NCI-H82 treated with DMSO at 0.1 percent for 48 hours (cell line): ENCODE measurements at regions not wholly inside any gene's neighbourhood (a gene's known extent, or its start where the extent isn't known, plus 50 kb on each side); places are given as distances from the start of the nearest gene placed in this dataset.
"Not testable (repeated sequence)": the region's sequence is repeated elsewhere in the genome, so short reads cannot be mapped to it uniquely, and the experiment has no call there.

Experiments used
- DNase-seq: peaks from one replicate; lab custom pipeline; 2025; ENCODE audit not compliant: unreplicated experiment; lab: John Stamatoyannopoulos, UW

DNA sequence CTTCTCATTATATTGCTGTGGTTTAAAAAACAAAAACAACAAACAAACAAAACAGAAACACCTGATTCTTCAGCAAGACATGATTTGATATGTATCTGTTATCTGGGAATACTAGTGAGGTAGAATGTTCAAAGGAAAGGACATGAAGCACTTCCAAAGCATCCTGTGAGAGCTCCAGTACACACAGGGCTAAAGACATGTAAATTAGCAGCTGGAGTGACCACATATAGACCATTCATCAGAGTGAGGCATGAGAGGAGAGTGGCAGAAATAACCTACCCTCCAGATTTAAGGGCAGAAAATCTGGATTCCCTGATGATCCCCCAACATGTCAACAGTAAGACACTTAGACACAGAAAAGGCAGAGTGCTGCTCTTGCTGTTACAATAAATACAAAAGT is 260.5 kb upstream of the CHRM3 start:
- no peak for DNase-seq

GRCh38 chr1:239125027-239125426 is 261.3 kb upstream of the CHRM3 start:
- DNase-seq: no peak

DNA sequence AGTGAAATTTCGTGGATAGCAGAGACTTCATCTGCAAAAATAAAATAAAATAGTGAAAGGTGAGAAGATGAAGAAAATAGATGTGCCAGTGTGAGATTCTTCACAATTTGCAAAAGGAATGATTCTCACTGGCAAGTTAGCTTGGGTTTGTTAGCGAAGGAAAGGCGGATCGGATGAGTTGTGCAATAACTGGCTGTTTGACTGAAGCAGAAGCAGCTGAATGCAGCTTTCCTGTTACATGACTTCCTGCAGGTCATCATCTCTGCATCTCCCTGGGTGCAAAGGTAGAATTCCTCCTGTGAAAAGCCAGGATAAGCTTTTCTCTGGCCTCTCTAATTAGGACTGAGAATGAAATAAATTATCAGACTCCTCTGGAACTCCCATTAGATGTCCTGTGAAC is 263.1 kb upstream of the CHRM3 start:
- no peak for DNase-seq

GRCh38 chr1:239112101-239112935 is 274.1 kb upstream of the CHRM3 start:
- no peak for DNase-seq

DNA sequence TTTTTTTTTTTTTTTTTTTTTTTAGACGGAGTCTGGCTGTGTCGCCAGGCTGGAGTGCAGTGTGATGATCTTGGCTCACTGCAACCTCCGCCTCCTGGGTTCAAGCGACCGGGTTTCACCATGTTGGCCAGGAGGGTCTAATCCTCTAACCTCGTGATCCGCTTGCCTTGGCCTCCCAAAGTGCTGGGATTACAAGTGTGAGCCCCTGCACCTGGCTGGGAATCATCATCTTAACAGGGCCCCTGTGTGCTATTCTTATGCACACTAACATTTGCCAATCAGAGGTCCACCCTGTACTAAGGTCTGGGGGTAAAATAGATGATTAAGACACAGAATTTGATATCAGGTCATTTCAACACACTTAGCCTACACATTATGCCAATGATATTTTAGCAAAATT is 278.7 kb upstream of the CHRM3 start:
- DNase-seq: no peak

GRCh38 chr1:239106689-239107088 is 279.7 kb upstream of the CHRM3 start:
- not testable (repeated sequence) for DNase-seq

DNA sequence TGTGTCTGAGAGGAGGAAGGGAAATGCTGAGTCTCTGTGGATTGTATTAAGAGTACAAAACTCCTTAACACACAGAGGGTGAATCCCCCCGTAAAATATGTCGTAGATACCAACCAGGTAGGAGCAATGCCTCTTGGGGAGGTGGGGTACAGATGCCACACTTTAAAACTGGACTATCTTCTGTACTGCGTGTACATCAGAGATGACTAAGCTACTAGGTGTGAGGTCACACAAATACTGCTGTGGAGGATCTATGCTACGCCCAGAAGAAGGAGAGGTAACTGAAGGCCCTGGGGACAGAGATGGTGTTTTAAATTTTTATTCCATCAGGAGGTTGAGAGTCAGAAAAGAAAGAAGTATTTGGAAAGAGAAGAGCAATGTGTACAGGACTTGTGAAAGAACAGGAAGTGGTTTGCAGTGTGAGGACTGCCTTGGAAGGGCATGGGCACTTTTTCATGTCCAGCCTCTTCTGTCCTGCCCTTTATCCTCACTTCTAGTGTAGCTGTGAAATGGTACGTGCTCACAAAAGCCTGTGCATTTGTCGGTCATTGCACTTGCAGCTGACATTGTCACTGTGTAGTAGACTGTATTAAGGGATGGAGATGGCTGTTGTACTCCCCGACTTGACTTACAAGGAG is 287.8 kb upstream of the CHRM3 start:
- no peak for DNase-seq

DNA sequence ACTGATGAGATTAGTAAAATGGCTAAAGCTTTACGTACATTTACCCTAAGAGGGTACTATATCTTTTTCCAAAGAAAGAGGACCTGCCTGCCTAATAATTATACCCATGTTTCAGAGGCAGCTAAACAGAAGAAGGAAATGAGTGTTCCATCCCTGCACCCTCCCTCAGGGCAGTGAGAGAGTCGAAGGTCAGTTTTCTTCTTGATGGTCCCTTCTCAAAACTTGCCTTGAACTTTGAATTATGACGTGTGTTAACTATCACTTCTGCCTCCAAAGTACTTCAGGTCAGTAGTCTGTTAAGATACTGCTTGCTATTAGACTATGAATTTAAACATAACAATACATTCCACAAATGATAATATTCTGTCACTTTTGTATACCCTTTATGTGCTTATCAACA is 294.8 kb upstream of the CHRM3 start:
- DNase-seq: no peak

DNA sequence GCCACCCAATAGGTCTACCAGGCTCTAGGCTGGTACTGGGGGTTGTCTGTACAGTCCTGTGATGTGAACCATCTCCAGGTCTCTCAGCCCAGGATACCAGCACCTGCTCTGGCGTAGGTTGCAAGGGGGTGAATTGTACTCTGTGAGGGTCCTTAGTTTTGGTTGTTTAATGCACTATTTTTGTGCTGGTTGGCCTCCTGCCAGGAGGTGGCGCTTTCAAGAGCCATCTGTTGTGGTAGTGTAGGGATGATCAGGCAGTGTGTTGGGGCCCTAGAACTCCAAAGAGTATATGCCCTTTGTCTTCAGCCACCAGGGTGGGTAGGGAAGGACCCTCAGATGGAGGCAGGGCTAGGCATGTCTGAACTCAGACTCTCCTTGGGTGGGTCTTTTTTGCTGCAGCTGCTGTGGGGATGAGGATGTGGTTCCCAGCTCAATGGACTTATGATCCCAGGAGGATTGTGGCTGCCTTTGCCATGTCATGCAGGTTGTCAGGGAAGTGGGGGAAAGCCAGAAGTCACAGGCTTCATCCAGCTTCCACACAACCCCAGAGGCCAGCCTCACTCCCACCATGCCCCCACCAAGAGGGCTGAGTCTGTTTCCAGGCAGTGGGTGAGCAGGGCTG is 301.8 kb upstream of the CHRM3 start:
- DNase-seq: no peak

DNA sequence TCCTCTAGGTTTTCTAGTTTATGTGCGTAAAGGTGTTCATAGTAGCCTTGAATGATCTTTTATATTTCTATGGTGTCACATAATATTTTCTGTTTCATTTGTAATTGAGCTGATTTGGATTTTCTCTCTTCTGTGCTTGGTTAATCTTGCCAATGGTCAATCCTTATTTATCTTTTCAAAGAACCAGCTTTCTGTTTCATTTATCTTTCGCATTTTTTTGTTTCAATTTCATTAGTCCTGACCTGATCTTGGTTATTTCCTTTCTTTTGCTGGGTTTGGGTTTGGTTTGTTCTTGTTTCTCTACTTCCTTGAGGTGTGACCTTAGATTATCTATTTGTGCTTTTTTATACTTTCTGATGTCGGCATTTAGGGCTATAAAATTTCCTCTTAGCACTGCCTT is 304.4 kb upstream of the CHRM3 start:
- DNase-seq: not testable (repeated sequence)

DNA sequence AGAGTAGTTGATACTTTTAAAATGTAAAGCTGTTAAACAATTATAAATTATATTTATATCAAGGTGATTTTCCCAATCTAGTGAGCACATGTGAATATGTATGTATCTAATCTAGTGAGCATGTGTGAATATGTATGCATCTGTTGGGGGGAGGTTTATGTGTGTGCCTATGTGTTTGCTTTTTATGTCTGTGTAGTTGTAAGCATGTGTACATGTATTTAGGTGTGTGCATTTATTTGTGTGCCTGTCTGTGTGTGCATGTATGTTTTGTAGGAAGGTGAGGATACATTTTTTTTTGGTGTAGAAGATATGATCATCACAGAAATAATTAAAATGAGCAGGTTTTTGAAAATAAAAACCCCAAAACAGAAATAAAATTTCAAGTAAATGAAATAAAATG is 318.9 kb upstream of the CHRM3 start:
- DNase-seq: no peak

- no peak for DNase-seq
Measured at GRCh38 chr1:239067058-239067457, 319.3 kb upstream of the CHRM3 start.

GRCh38 chr1:239061770-239062169 is 324.6 kb upstream of the CHRM3 start:
- DNase-seq: no peak

DNA sequence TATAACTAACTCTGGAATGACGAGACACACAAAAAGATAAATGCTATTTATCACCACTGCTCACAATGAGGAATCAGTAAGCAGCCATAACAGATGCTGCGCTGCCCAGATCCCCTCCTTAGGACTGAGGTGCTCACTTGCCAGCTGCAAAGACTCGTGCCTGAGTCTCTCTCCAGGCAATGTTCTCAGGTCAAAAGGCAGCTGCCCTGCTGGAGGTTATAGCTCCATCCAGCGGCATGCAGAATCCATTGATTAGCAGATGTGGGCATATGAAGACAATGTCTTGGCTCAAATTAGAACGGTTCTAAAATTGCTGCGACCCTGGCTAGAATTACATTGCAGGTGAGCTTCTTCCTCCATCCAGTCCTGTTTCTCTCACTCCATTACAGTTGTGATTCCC is 328.2 kb upstream of the CHRM3 start:
- no peak for DNase-seq

GRCh38 chr1:239056940-239057339 is 329.4 kb upstream of the CHRM3 start:
- DNase-seq: no peak

- DNase-seq: peak; percentile 25
Measured at GRCh38 chr1:239053279-239053678, 333.1 kb upstream of the CHRM3 start.

GRCh38 chr1:239049571-239049970 is 336.8 kb upstream of the CHRM3 start:
- no peak for DNase-seq

DNA sequence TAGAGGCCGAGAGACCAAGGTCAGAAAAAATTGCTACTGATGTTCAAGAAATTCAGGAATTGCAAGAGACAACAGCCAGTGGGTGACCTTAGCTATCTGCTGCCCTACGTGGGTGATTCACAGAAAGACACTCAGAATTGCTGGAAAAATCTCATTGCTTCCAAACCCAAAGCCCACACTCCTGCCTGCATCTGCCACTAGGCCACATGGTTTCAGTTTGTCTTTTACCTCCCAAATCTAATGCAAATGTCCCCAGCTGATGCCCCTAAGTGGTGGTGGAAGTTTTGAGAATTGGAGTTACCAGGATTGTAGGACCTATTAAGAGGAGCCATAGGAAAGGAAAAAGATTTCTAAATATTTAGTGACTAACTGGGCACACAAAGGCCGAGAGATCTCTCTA is 341.5 kb upstream of the CHRM3 start:
- DNase-seq: no peak

GRCh38 chr1:239040523-239040922 is 345.8 kb upstream of the CHRM3 start:
- no peak for DNase-seq

- DNase-seq: no peak
Measured at GRCh38 chr1:239031310-239031709, 355.1 kb upstream of the CHRM3 start.

GRCh38 chr1:239025997-239026694 is 360.2 kb upstream of the CHRM3 start:
- DNase-seq: no peak

DNA sequence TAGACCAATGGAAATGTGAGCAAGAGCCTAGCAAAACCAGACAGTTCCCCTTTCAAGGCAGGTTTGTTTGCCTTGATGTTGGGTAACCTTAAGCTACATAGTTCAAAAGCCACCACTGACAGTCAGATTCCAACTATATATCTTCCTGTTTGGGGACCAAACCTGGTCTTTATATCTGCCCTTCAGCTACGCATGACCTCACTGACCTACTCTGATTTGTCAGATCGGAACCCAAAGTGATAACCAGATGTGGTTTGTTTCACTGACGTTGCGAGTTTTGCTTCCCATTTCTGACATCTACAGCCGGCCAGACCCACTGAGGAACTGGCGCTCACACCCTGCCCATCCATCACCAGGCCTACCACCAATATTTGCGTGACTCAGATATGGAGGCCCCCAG is 361.1 kb upstream of the CHRM3 start:
- DNase-seq: no peak
